Urinary bladder (tissue), 3 donors: ENCODE measurements at regions not wholly inside any gene's neighbourhood (a gene's known extent, or its start where the extent isn't known, plus 50 kb on each side); places are given as distances from the start of the nearest gene placed in this dataset.
"Not testable (repeated sequence)": the region's sequence is repeated elsewhere in the genome, so short reads cannot be mapped to it uniquely, and the experiment has no call there.

Experiments used
- DNase-seq: peaks from one replicate; pipeline ENCODE4 v3.0.0-alpha.2; 2015; ENCODE audit errors: extremely low spot score
- H3K27ac ChIP-seq: one replicate; pipeline ENCODE4 v1.5.1; 2013; ENCODE audit warnings: low read depth, mild to moderate bottlenecking, moderate library complexity
- H3K36me3 ChIP-seq: one replicate; pipeline ENCODE4 v1.6.1; 2013; ENCODE audit warnings: mild to moderate bottlenecking, moderate library complexity; ENCODE audit not compliant: insufficient read depth
- H3K4me1 ChIP-seq: one replicate; pipeline ENCODE4 v1.6.1; 2013; ENCODE audit warnings: mild to moderate bottlenecking, moderate library complexity; ENCODE audit not compliant: insufficient read depth
- H3K4me3 ChIP-seq: one replicate; pipeline ENCODE4 v1.5.1; 2013; ENCODE audit warnings: low read depth, low read length
- WGBS: extraction: QIAGEN DNeasy Blood & Tissue Kit; methylation state at CpG from one replicate; pipeline ENCODE4 v1.1.7; 2013; 5-methylcytosine and 5-hydroxymethylcytosine counted together
- donor health status: healthy with polysubstance abuse.
- donor health status: healthy.

DNA sequence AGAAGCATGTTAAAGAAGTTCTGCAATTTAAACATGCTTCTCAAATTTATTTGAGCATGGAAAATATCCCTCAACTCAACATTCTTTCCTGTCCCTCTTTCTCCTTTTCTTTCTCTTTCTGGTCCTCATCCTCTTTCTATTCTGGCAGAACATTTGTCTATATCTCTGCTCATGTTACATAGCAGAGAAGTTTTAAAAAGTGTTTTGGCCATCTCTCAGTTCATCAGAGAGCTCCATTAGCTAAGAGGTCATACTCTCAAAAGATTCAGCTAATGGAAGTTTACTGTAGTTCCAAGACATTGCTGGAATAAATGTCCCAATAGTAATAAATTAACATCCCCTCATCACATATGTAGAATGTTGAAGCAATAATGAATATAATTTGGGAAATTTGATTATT, 53.5 kb downstream of the XCL2 start:
- no peaks in the 10 kb centered on the region for H3K4me1 ChIP-seq

DNA sequence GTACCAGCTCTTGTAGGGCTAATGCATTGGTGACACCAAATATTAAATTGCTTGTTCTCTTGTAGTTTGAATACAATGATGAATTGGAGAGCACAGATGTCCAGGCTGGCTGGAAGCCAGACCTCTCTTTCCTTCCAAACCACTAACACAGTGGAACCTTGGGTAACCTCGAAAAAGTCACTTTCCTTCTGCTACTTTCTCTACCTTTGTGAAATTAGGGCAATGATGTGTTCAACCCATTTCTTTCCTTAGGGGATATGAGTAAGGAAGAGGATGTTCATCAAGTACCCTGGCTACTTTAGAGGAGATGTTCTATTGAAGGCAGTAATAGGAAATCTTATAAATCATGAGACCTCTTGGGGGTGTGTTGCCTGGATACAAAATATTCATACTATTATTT, 55.7 kb downstream of the XCL2 start:
- no peak overlapping the region for H3K27ac ChIP-seq
- DNase-seq, result no peak
- WGBS, result 27% methylated on average over 1 of the region's 1 CpG

More for the DNA sequence above, 53.5 kb downstream of the XCL2 start:
- Histone ChIP-seq H3K4me3 (no peak overlapping the region), H3K27ac (no peak overlapping the region), H3K36me3 (no peaks in the 10 kb centered on the region)
- DNase-seq, result no peak

DNA sequence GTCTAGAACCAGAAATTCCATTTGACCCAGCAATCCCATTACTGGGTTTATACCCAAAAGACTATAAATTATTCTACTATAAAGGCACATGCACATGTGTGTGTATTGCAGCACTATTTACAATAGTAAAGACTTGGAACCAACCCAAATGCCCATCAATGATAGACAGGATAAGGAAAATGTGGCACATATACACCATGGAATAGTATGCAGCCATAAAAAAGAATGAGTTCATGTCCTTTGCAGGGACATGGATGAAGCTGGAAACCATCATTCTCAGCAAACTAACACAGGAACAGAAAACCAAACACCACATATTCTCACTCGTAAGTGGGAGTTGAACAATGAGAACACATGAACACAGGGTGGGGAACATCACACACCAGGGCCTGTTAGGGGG, 57.0 kb downstream of the XCL2 start:
- H3K27ac ChIP-seq, DNase-seq, H3K36me3 ChIP-seq, H3K4me1 ChIP-seq, H3K4me3 ChIP-seq: not testable (repeated sequence)
- WGBS, result 95% methylated on average over 1 of the region's 1 CpG

More for the DNA sequence above, 55.7 kb downstream of the XCL2 start:
- H3K4me1 ChIP-seq, result no peaks in the 10 kb centered on the region
- H3K36me3 ChIP-seq, result no peaks in the 10 kb centered on the region
- H3K4me3 ChIP-seq, result no peak overlapping the region

DNA sequence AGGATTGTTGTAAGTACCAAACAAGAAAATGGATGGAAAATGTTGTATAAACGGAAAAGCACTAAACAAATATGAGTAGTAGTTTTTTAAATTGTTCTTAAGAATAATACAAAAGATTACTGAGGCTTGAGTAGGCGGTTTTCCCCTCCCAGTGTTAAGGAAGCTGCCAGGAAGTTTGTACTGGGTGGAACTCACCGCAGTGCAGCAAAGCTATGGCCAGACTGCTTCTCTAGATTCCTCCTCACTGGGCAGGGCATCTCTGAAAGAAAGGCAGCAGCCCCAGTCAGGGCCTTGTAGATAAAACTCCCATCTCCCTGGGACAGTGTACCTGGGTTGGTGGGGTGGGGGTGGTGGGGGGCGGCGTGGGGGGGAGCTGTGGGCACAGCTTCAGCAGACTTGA, 58.7 kb downstream of the XCL2 start:
- Histone ChIP-seq H3K27ac (no peak overlapping the region), H3K36me3 (no peaks in the 10 kb centered on the region), H3K4me1 (no peaks in the 10 kb centered on the region), H3K4me3 (no peak overlapping the region)
- 31% methylated on average over 5 of the region's 5 CpGs for WGBS
- no peak for DNase-seq

DNA sequence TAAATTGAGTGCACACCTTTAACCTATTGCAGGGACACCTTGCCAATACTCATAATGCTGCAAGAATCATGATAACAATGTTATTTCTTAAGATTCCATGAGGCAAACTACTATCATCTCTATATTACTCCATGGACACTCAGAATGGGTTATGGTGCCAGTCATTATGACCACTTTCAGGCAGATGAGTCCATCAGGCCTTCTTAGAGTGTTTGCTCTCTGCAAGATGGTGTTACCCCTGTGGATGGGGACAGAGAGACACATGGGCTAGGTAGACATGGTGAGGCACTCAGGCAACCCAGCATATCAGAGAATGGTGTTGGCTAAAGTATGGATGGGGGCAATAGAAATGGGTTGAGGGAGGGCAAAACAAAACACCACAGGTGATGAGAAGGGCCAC, 59.7 kb downstream of the XCL2 start:
- no peak overlapping the region for H3K27ac ChIP-seq
- H3K4me1 ChIP-seq, result no peaks in the 10 kb centered on the region

DNA sequence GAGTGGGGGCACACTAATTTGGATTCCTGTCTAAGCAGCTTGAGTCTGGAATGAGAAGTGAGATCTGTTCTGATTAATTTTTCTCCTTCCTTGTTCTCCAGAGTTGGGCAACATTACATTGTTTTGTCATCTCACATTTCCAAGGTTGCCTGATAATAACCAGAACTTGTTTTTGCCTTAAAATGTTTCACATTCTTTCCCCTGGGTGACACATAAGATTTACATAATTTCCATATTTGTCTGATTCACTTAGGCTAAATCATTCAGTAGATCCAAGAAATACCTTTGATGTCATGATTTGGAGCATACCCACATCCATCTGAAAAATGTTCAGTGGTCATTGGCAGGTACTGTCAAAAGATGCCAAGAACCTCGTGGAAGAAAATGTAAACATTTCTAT, 60.3 kb downstream of the XCL2 start:
- Histone ChIP-seq H3K36me3 (no peaks in the 10 kb centered on the region), H3K4me1 (no peaks in the 10 kb centered on the region), H3K4me3 (no peak overlapping the region), H3K27ac (no peak overlapping the region)
- 25% methylated on average over 1 of the region's 1 CpG for WGBS
- no peak for DNase-seq

More for the DNA sequence above, 59.7 kb downstream of the XCL2 start:
- no peak for DNase-seq
- Histone ChIP-seq H3K36me3 (no peaks in the 10 kb centered on the region), H3K4me3 (no peak overlapping the region)

DNA sequence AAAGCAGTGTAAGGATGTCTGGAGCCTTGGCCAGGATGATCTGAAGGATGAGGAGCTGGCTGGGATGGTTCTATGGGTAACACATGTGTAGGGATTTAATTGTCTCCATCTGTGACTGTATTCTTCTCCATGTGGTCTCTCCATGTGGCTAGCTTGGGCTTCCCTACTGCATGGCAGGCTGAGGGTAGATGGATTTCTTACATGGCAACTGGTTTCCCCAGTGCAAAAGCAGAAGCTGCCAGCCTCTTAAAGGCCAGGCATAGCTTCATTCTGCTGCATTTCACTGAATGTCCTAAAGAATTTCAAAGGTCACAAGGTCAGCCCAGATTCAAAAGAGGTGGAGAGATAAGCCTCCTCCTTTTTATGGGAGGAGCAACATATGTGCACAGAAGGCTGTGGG, 61.7 kb downstream of the XCL2 start:
- no peak for DNase-seq
- no peaks in the 10 kb centered on the region for H3K36me3 ChIP-seq
- H3K4me3 ChIP-seq, result no peak overlapping the region
- no peaks in the 10 kb centered on the region for H3K4me1 ChIP-seq
- no peak overlapping the region for H3K27ac ChIP-seq

DNA sequence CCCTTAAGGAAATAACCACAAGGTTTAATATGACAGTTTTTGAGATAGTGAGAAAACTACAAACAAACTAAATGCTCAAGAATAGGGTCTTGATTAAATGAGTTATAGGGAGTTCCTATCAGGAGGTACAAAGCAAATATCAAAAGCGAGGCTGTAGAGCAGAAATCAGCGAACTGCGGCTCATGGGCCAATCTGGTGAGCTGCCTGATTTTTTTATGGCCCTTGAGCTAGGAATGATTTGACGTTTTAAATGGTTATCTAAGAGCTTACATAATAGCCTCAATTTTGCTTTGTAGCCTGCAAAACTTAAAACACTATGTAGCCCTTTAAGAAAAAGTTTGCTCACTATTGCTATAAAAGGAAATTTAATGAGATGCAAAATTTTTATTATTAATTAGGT, 62.2 kb downstream of the XCL2 start:
- Histone ChIP-seq H3K36me3 (no peaks in the 10 kb centered on the region), H3K4me1 (no peaks in the 10 kb centered on the region), H3K27ac (no peak overlapping the region), H3K4me3 (no peak overlapping the region)
- DNase-seq, result no peak
- WGBS, result 48% methylated on average over 4 of the region's 4 CpGs

DNA sequence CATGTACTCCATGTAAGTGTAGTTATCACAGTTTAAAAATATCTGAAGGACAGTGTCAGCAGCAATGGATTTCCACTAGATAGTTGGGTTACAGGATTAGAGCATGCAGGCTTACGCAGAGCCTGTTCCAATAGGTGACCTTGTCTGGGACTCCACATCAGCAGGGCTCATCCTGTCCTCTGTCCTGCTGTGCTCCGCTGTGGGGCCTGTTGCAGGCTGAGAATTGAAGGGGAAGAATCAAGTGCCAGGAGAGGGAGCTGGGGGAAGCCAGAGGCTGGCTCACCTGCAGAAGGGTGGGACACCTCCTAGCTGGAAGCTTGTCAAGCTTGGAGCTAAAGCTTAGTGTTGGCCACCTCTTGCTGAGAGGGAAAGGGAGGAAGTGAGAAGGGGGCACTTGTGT, 62.8 kb downstream of the XCL2 start:
- Histone ChIP-seq H3K27ac (no peak overlapping the region), H3K36me3 (no peaks in the 10 kb centered on the region), H3K4me1 (no peaks in the 10 kb centered on the region), H3K4me3 (no peak overlapping the region)
- 98% methylated on average over 2 of the region's 2 CpGs for WGBS
- DNase-seq, result no peak

DNA sequence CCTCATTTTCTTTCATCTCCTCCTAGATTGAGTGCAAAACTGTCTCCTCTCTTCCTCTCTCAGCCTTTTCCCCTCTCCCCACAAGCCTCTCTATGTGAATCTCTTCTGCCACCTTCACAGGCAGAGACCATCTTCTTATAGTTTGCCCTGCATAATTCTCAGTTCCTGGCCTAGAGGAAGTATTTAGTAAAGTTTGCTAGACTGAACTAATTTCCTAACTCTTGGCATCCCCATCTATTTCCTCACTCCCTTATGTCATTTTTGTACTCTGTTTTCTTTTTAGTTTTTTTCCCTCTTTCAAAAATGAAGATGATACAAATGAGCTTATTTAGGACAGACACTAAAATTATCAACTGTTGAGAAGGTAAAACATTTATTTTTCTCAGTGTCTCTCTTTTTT, 66.0 kb downstream of the XCL2 start:
- Histone ChIP-seq H3K4me1 (no peaks in the 10 kb centered on the region), H3K27ac (no peak overlapping the region), H3K4me3 (no peak overlapping the region), H3K36me3 (no peaks in the 10 kb centered on the region)
- no peak for DNase-seq

DNA sequence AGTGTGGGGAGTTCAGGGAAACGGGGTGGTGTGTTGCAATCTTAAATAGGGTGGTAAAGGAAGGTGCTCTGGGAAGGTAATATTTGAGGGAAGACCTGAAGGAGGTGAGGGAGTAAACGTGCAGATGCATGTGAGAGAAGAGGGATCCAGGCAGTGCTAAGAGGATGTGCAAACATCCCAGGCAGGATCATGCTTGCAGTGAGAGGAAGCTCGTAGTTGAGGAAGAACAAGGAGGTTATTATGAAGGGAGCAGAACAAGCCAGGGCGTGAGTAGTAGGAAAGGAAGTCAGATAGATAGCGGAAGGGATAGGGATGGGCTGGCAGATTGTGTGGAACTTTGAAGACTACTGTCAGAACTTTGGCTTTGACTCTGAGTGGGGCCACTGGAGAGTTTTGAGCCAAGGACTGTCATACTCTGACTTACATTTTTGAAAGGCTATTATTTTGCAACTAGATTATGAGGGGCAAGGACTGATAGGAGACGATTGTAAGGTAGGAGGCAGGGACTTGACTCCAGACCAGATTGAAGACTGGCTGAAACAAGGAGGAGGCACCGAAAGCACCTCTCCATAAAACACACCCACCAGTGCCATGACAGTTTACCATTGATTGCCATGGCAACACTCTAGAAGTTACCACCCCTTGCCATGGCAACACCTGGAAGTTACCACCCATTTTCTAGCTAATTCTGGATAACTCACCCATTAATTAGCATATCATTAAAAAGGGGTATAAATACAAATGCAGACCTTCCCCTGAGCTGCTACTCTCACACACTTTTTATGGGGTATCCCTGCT, 67.0 kb downstream of the XCL2 start:
- WGBS, result 66% methylated on average over 7 of the region's 7 CpGs
- no peaks in the 10 kb centered on the region for H3K4me1 ChIP-seq
- no peak overlapping the region for H3K27ac ChIP-seq
- no peak overlapping the region for H3K4me3 ChIP-seq
- no peaks in the 10 kb centered on the region for H3K36me3 ChIP-seq
- no peak for DNase-seq

DNA sequence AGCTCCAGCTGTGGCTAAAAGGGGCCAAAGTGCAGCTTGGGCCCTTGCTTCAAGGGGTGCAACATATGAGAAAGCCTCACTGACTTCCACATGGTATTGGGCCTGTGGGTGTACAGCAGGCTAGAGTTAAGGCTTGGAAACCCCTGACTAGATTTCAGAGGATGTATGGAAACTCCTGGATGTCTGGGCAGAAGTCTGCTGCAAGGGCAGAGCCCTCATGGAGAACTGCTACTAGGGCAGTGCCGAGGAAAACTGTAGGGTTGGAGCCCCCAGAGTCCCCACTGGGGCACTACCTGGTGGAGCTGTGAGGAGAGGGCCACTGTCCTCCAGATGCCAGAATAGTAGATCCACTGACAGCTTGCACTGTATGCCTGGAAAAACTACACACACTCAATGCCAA, 69.5 kb downstream of the XCL2 start:
- Histone ChIP-seq H3K27ac (no peak overlapping the region), H3K4me3 (no peak overlapping the region), H3K36me3 (no peaks in the 10 kb centered on the region), H3K4me1 (no peaks in the 10 kb centered on the region)
- 94% methylated on average over 1 of the region's 1 CpG for WGBS
- DNase-seq, result no peak

DNA sequence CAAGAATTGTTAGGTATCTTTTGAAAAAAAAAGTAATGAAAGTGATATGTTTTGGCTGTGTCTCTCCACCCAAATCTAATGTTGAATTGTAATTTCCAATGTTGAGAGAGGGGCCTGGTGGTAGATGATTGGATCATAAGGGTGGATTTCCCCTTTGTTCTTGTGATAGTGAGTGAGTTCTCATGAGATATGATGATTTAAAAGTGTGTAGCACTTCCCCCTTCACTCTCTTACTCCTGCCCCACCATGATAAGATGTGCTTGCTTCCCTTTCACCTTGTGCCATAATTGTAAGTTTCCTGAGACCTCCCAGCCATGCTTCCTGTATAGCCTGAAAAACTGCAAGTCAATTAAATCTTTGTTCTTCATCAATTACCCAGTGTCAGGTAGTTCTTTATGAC, 70.7 kb downstream of the XCL2 start:
- no peaks in the 10 kb centered on the region for H3K36me3 ChIP-seq
- no peaks in the 10 kb centered on the region for H3K4me1 ChIP-seq
- no peak overlapping the region for H3K27ac ChIP-seq
- no peak for DNase-seq
- no peak overlapping the region for H3K4me3 ChIP-seq

DNA sequence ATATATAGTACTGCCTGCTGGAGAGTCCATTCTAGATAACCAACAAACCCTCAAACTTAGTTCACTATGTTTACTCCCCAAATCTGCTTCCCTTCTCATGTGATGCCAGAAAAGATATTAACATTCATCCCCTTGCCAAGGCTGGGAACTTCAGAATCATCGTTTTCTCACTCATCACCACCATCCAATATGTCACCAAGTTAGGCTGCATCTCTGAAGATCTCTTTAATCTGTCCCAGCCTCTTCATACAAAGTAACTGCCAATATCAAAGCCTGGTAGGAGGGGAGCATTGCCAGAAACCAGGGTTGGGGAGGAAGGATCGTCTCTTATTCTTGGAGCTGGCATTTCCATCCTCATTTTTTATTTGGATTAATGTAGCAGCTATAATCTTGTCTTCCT, 71.6 kb downstream of the XCL2 start:
- Histone ChIP-seq H3K36me3 (no peaks in the 10 kb centered on the region), H3K4me3 (no peak overlapping the region), H3K27ac (no peak overlapping the region), H3K4me1 (no peaks in the 10 kb centered on the region)
- 47% methylated on average over 2 of the region's 2 CpGs for WGBS
- DNase-seq, result no peak

DNA sequence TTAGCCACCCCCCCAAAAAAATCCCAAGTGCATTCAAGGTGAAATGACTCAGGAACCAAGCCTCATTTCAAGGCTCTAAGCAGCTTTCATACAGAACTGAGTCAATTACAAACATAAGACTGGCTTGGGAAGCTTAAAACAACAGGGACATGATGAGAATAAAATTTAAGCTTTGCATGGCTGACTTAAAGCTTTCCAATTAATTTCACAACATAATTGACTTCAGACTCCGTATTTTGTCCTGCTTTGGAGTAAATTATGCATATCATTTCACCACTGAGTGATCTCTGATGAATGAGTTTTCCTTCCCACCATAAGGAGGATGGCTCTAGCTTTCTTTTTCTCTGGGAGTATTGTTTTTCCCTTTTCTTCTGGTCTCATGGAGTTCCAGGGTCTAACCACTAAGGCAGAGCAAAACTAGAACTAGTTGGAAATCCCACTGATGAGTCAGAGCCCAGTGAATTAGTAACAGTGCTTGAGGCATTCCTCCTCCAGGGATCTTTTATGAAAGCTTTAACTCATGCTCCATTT, 72.8 kb downstream of the XCL2 start:
- Histone ChIP-seq H3K4me1 (no peaks in the 10 kb centered on the region), H3K4me3 (no peak overlapping the region), H3K36me3 (no peaks in the 10 kb centered on the region), H3K27ac (no peak overlapping the region)
- WGBS, result 58% methylated on average over 1 of the region's 1 CpG
- DNase-seq, result no peak
